Breast epithelium (tissue), 4 donors: ENCODE measurements at regions not wholly inside any gene's neighbourhood (a gene's known extent, or its start where the extent isn't known, plus 50 kb on each side); places are given as distances from the start of the nearest gene placed in this dataset.

Experiments used
- DNase-seq, 2 donors: peaks; one replicate each; pipeline ENCODE4 v3.0.0-alpha.2; 2019; ENCODE audit warnings: low spot score in 2 of 2
- H3K27ac ChIP-seq, 2 donors: fragments of 200-600 bp; sonication (generic) in 1 of 2; one replicate each; pipeline ENCODE4 v1.5.1; 2016 to 2019; ENCODE audit warnings: mild to moderate bottlenecking in 1 of 2
- H3K27me3 ChIP-seq, 2 donors: fragments of 200-600 bp; sonication (generic) in 1 of 2; one replicate each; pipeline versions ENCODE4 v1.5.1 to v1.6.0; 2017 to 2019; ENCODE audit warnings: control low read depth in 1 of 2, mild to moderate bottlenecking in 1 of 2
- H3K36me3 ChIP-seq: fragments of 200-600 bp; one replicate; pipeline ENCODE4 v1.5.1; 2019
- H3K4me1 ChIP-seq, 2 donors: fragments of 200-600 bp; sonication (generic); one replicate each; pipeline ENCODE4 v1.5.1; 2016 to 2019; ENCODE audit warnings: control low read depth in 1 of 2
- H3K4me3 ChIP-seq, 3 donors: fragments of 200-600 bp; sonication (generic); 1 replicate in 2 of 3; 2 replicates in 1 of 3; pipeline ENCODE4 v1.5.1; 2016 to 2019; ENCODE audit warnings: mild to moderate bottlenecking in 3 of 3, moderate library complexity in 2 of 3
- H3K9me3 ChIP-seq, 2 donors: fragments of 200-600 bp; sonication (generic) in 1 of 2; one replicate each; pipeline ENCODE4 v1.5.1; 2016 to 2019; ENCODE audit warnings: control low read depth in 1 of 2
- CTCF ChIP-seq, 3 donors: fragments of 450-650 bp; IDR thresholded peaks; one replicate each; pipeline ENCODE4 v1.5.1; 2016 to 2017; ENCODE audit warnings: antibody characterized with exemption in 3 of 3, mild to moderate bottlenecking in 3 of 3, moderate library complexity in 3 of 3
- POLR2A ChIP-seq: fragments of 450-650 bp; IDR thresholded peaks from one replicate; pipeline ENCODE4 v1.6.1; 2016; ENCODE audit warnings: antibody characterized with exemption, mild to moderate bottlenecking, moderate library complexity
- POLR2AphosphoS5 ChIP-seq, 3 donors: sonication (generic); formaldehyde crosslinking; IDR thresholded peaks; one replicate each; pipeline ENCODE4 v1.6.1; 2017; ENCODE audit warnings: antibody characterized with exemption in 3 of 3
- intact Hi-C: fragments of 100-400 bp; cut with DNase I; formaldehyde crosslinking; loops from one replicate; pipeline ENCODE4 v1.15.1; 2023; ENCODE audit warnings: low total_unique reads

GRCh38 chr1:61616830-61617229 lies 108.1 kb downstream of the TM2D1 start:
- H3K27ac ChIP-seq = no peak overlapping the region
- TF ChIP-seq POLR2A (no peak), POLR2AphosphoS5 (IDR thresholded peaks at IDR 0.05) (no peak), CTCF (IDR thresholded peaks at IDR 0.05) (no peak)

GRCh38 chr1:61612602-61613001 lies 112.3 kb downstream of the TM2D1 start:
- H3K9me3 ChIP-seq = no peaks in the 10 kb centered on the region
- no peaks in the 10 kb centered on the region for H3K36me3 ChIP-seq

More at GRCh38 chr1:61616830-61617229, 108.1 kb downstream of the TM2D1 start:
- Histone ChIP-seq H3K4me1 (no peaks in the 10 kb centered on the region), H3K27me3 (no peaks in the 10 kb centered on the region), H3K9me3 (no peaks in the 10 kb centered on the region), H3K4me3 (no peak overlapping the region), H3K36me3 (no peaks in the 10 kb centered on the region)
- no peak for DNase-seq
- intact Hi-C loops = no loop called here

GRCh38 chr1:61609040-61609439 lies 115.9 kb downstream of the TM2D1 start:
- H3K27ac ChIP-seq = no peak overlapping the region
- TF ChIP-seq CTCF (IDR thresholded peaks at IDR 0.05) (no peak), POLR2A (no peak), POLR2AphosphoS5 (IDR thresholded peaks at IDR 0.05) (no peak)
- H3K4me1 ChIP-seq = no peaks in the 10 kb centered on the region
- H3K9me3 ChIP-seq = no peaks in the 10 kb centered on the region
- no peaks in the 10 kb centered on the region for H3K36me3 ChIP-seq
- intact Hi-C loops = no loop called here
- H3K27me3 ChIP-seq = no peaks in the 10 kb centered on the region
- no peak for DNase-seq
- no peak overlapping the region for H3K4me3 ChIP-seq

More at GRCh38 chr1:61612602-61613001, 112.3 kb downstream of the TM2D1 start:
- Histone ChIP-seq H3K27ac (no peak overlapping the region), H3K4me3 (no peak overlapping the region), H3K27me3 (no peaks in the 10 kb centered on the region), H3K4me1 (no peaks in the 10 kb centered on the region)
- no peak for DNase-seq
- no peak for TF ChIP-seq POLR2AphosphoS5 (IDR thresholded peaks at IDR 0.05)
- no peak for TF ChIP-seq CTCF (IDR thresholded peaks at IDR 0.05)
- TF ChIP-seq POLR2A = no peak
- intact Hi-C loops = no loop called here

- Histone ChIP-seq H3K27me3 (no peaks in the 10 kb centered on the region), H3K9me3 (no peaks in the 10 kb centered on the region), H3K4me3 (no peak overlapping the region), H3K27ac (peak overlapping the region; percentile 73 to 74), H3K4me1 (no peaks in the 10 kb centered on the region), H3K36me3 (no peaks in the 10 kb centered on the region)
- no peak for DNase-seq
- TF ChIP-seq POLR2AphosphoS5 (IDR thresholded peaks at IDR 0.05) = no peak
- no peak for TF ChIP-seq CTCF (IDR thresholded peaks at IDR 0.05)
- no peak for TF ChIP-seq POLR2A
- intact Hi-C loops = no loop called here
Observed at GRCh38 chr1:61607448-61607847, 117.5 kb downstream of the TM2D1 start.

GRCh38 chr1:61606448-61607312 lies 118.3 kb downstream of the TM2D1 start:
- H3K4me1 ChIP-seq = no peaks in the 10 kb centered on the region
- H3K4me3 ChIP-seq = no peak overlapping the region
- no peaks in the 10 kb centered on the region for H3K27me3 ChIP-seq
- peak in 1 of 2 donors; percentile 24 for DNase-seq
- H3K27ac ChIP-seq = peak overlapping the region; percentile 73 to 74
- H3K36me3 ChIP-seq = no peaks in the 10 kb centered on the region
- intact Hi-C loops = no loop called here
- TF ChIP-seq POLR2AphosphoS5 (IDR thresholded peaks at IDR 0.05) (peak in 2 of 3 donors; percentile 9 to 42), POLR2A (no peak)
- no peaks in the 10 kb centered on the region for H3K9me3 ChIP-seq
